Progenitor cell of endocrine pancreas (in vitro differentiated cells): ENCODE measurements at regions not wholly inside any gene's neighbourhood (a gene's known extent, or its start where the extent isn't known, plus 50 kb on each side); places are given as distances from the start of the nearest gene placed in this dataset.
"Not testable (repeated sequence)": the region's sequence is repeated elsewhere in the genome, so short reads cannot be mapped to it uniquely, and the experiment has no call there.

Source experiments
- DNase-seq: peaks from one replicate; pipeline ENCODE4 v3.0.0; 2021; ENCODE audit warnings: low spot score; ENCODE audit not compliant: unreplicated experiment
- H3K27ac Mint-ChIP-seq: 2 replicates; pipeline ENCODE4 v1.8.0; 2021; ENCODE audit warnings: mild to moderate bottlenecking, moderate library complexity, mixed read lengths
- H3K27me3 Mint-ChIP-seq: 2 replicates; pipeline ENCODE4 v1.8.0; 2021; ENCODE audit warnings: mixed read lengths
- H3K36me3 Mint-ChIP-seq: 2 replicates; pipeline ENCODE4 v1.8.0; 2022; ENCODE audit warnings: mixed read lengths; ENCODE audit not compliant: insufficient read depth
- H3K4me1 Mint-ChIP-seq: 2 replicates; pipeline ENCODE4 v1.8.0; 2021; ENCODE audit warnings: low read depth, mixed read lengths
- H3K4me3 Mint-ChIP-seq: 2 replicates; pipeline ENCODE4 v1.8.0; 2021; ENCODE audit warnings: low read depth, mild to moderate bottlenecking, moderate library complexity, mixed read lengths
- H3K9me3 Mint-ChIP-seq: 2 replicates; pipeline ENCODE4 v1.8.0; 2021; ENCODE audit warnings: low read depth, mixed read lengths
- CTCF ChIP-seq: fragments of 200-600 bp; sonication (generic); IDR thresholded peaks from one replicate; pipeline ENCODE4 v1.5.0; 2021; ENCODE audit warnings: antibody characterized with exemption, mild to moderate bottlenecking; ENCODE audit not compliant: unreplicated experiment

DNA sequence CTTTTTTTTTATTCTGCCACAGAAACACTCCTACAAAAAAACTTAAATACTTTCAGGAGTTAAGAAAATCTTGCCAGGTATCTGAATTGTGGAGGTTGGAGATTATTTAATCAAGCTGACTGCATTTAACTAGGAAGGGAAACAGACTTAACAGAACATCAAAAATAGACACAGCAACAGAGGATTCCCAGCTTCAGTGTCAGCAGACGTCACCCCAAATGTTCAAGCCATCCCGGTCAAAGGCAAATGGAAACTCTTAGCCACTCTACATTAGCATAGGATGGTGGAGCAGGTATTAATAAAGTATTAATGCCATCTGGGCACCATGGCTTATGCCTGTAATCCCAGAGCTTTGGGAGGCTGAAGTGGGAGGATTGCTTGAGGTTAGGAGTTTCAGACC, 139.7 kb upstream of the SVIL start:
- no peak for DNase-seq
- H3K4me3 Mint-ChIP-seq: no peak overlapping the region
- H3K27me3 Mint-ChIP-seq: peaks cover 17% of the 10 kb centered on the region
- no peak for TF ChIP-seq CTCF
- H3K27ac Mint-ChIP-seq: no peak overlapping the region
- H3K9me3 Mint-ChIP-seq: peaks cover 6% of the 10 kb centered on the region
- no peaks in the 10 kb centered on the region for H3K36me3 Mint-ChIP-seq
- H3K4me1 Mint-ChIP-seq: no peaks in the 10 kb centered on the region

- peaks cover 13% of the 10 kb centered on the region for H3K27me3 Mint-ChIP-seq
- no peak overlapping the region for H3K27ac Mint-ChIP-seq
- H3K9me3 Mint-ChIP-seq: peaks cover 6% of the 10 kb centered on the region
- H3K4me1 Mint-ChIP-seq: no peaks in the 10 kb centered on the region
- no peaks in the 10 kb centered on the region for H3K36me3 Mint-ChIP-seq
- DNase-seq: no peak
- H3K4me3 Mint-ChIP-seq: no peak overlapping the region
- TF ChIP-seq CTCF: no peak
These were observed 138.9 kb upstream of the SVIL start for GRCh38 chr10:29773675-29774091.

- DNase-seq: no peak
- H3K36me3 Mint-ChIP-seq: no peaks in the 10 kb centered on the region
- H3K27me3 Mint-ChIP-seq: peaks cover 11% of the 10 kb centered on the region
- no peak overlapping the region for H3K27ac Mint-ChIP-seq
- H3K9me3 Mint-ChIP-seq: peaks cover 2% of the 10 kb centered on the region
- H3K4me3 Mint-ChIP-seq: no peak overlapping the region
- H3K4me1 Mint-ChIP-seq: no peaks in the 10 kb centered on the region
- TF ChIP-seq CTCF: no peak
These were observed 137.6 kb upstream of the SVIL start for GRCh38 chr10:29772403-29772802.

GRCh38 chr10:29771376-29771775, 136.6 kb upstream of the SVIL start:
- Mint-ChIP-seq H3K27ac (no peak overlapping the region), H3K27me3 (peaks cover 13% of the 10 kb centered on the region), H3K36me3 (no peaks in the 10 kb centered on the region), H3K9me3 (peaks cover 2% of the 10 kb centered on the region), H3K4me1 (no peaks in the 10 kb centered on the region), H3K4me3 (no peak overlapping the region)
- DNase-seq: no peak
- TF ChIP-seq CTCF: no peak

DNA sequence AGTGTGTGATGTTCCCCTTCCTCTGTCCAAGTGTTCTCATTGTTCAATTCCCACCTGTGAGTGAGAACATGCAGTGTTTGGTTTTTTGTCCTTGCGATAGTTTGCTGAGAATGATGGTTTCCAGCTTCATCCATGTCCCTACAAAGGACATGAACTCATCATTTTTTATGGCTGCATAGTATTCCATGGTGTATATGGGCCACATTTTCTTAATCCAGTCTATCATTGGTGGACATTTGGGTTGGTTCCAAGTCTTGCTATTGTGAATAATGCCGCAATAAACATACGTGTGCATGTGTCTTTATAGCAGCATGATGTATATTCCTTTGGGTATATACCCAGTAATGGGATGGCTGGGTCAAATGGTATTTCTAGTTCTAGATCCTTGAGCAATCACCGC, 134.5 kb upstream of the SVIL start:
- not testable (repeated sequence) for DNase-seq, H3K4me1 Mint-ChIP-seq, H3K36me3 Mint-ChIP-seq, H3K9me3 Mint-ChIP-seq, H3K4me3 Mint-ChIP-seq, H3K27ac Mint-ChIP-seq
- H3K27me3 Mint-ChIP-seq: peaks cover 10% of the 10 kb centered on the region

DNA sequence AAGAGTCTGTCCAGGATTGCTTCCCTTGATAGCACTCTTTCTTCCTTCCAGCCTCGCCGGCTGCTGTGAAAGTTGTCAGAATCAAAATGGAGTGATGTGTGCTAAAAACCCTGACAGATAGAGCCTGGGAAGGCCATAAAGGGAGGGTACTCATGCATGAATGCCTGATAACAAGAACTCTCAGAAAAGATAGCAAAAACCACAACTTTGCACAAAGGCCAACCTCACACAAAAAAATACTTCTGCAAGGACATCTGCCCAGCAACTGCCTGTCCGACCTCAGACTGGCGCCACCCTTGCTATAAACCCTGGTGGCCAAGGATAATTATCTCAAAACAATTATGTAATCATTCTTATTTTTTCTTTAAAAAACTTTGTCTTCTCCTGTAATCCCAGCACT, 133.2 kb upstream of the SVIL start:
- Mint-ChIP-seq H3K4me1 (no peaks in the 10 kb centered on the region), H3K27me3 (peaks cover 10% of the 10 kb centered on the region), H3K36me3 (no peaks in the 10 kb centered on the region), H3K9me3 (peaks cover 2% of the 10 kb centered on the region), H3K27ac (no peak overlapping the region), H3K4me3 (no peak overlapping the region)
- no peak for DNase-seq
- TF ChIP-seq CTCF: no peak
